Astrocyte (in vitro differentiated cells and primary cell): ENCODE measurements at regions not wholly inside any gene's neighbourhood (a gene's known extent, or its start where the extent isn't known, plus 50 kb on each side); places are given as distances from the start of the nearest gene placed in this dataset.

Experiments used
- DNase-seq: peaks from one replicate; pipeline ENCODE4 v3.0.0-alpha.2; 2010; ENCODE audit warnings: low read depth
- FAIRE-seq: peaks from 2 replicates; lab custom pipeline; 2011; peaks lifted over from hg19 to GRCh38; lab: Jason Lieb, UNC
- H2AFZ ChIP-seq: 2 replicates; pipeline ENCODE4 v1.6.0; 2012; ENCODE audit warnings: low read depth, low read length, inconsistent platforms
- H3K27ac ChIP-seq: 2 replicates; pipeline ENCODE4 v1.5.1; 2011; ENCODE audit warnings: low read depth, low read length, inconsistent platforms
- H3K27me3 ChIP-seq: 2 replicates; pipeline ENCODE4 v1.6.0; 2011; ENCODE audit warnings: low read length, inconsistent platforms; ENCODE audit not compliant: insufficient read depth
- H3K36me3 ChIP-seq: 2 replicates; pipeline ENCODE4 v1.5.1; 2011; ENCODE audit warnings: low read length, inconsistent platforms; ENCODE audit not compliant: insufficient read depth
- H3K4me1 ChIP-seq: 2 replicates; pipeline ENCODE4 v1.5.1; 2011; ENCODE audit warnings: low read length, inconsistent platforms; ENCODE audit not compliant: insufficient read depth
- H3K4me2 ChIP-seq: 2 replicates; pipeline ENCODE4 v1.6.0; 2012; ENCODE audit warnings: low read length, inconsistent platforms
- H3K4me3 ChIP-seq: 2 replicates; pipeline ENCODE4 v1.5.1; 2011; ENCODE audit warnings: low read depth, mild to moderate bottlenecking, low read length, inconsistent platforms; ENCODE audit not compliant: insufficient read depth
- H3K79me2 ChIP-seq: 2 replicates; pipeline ENCODE4 v1.6.0; 2012; ENCODE audit warnings: mild to moderate bottlenecking, low read length, inconsistent platforms; ENCODE audit not compliant: insufficient read depth
- H3K9ac ChIP-seq: 2 replicates; pipeline ENCODE4 v1.6.0; 2012; ENCODE audit warnings: mild to moderate bottlenecking, low read length, inconsistent platforms
- H3K9me3 ChIP-seq: 2 replicates; pipeline ENCODE4 v1.5.1; 2012; ENCODE audit warnings: low read depth, mild to moderate bottlenecking, low read length, inconsistent platforms; ENCODE audit not compliant: insufficient read depth
- H4K20me1 ChIP-seq: 2 replicates; pipeline ENCODE4 v1.6.0; 2012; ENCODE audit warnings: low read length, inconsistent platforms; ENCODE audit not compliant: insufficient read depth
- H3K27ac Mint-ChIP-seq: one replicate; pipeline ENCODE4 v1.8.0; 2021; ENCODE audit warnings: mild to moderate bottlenecking, mixed read lengths; ENCODE audit not compliant: unreplicated experiment
- H3K27me3 Mint-ChIP-seq: one replicate; pipeline ENCODE4 v1.8.0; 2021; ENCODE audit warnings: low read depth, mixed read lengths; ENCODE audit not compliant: unreplicated experiment
- H3K36me3 Mint-ChIP-seq: one replicate; pipeline ENCODE4 v1.8.0; 2021; ENCODE audit warnings: low read depth, mixed read lengths; ENCODE audit not compliant: unreplicated experiment
- H3K4me1 Mint-ChIP-seq: one replicate; pipeline ENCODE4 v1.8.0; 2021; ENCODE audit warnings: low read depth, mixed read lengths; ENCODE audit not compliant: unreplicated experiment
- H3K4me3 Mint-ChIP-seq: one replicate; pipeline ENCODE4 v1.8.0; 2021; ENCODE audit warnings: mild to moderate bottlenecking, moderate library complexity, mixed read lengths; ENCODE audit not compliant: unreplicated experiment
- H3K9me3 Mint-ChIP-seq: one replicate; pipeline ENCODE4 v1.8.0; 2021; ENCODE audit warnings: mild to moderate bottlenecking, mixed read lengths; ENCODE audit not compliant: unreplicated experiment
- EZH2 ChIP-seq: IDR thresholded peaks from 2 replicates; pipeline ENCODE4 v1.6.1; 2012; ENCODE audit warnings: mild to moderate bottlenecking, low read length, inconsistent platforms; ENCODE audit not compliant: insufficient read depth
- TF ChIP-seq, protein P1 (sequence below): IDR thresholded peaks from 2 replicates; pipeline ENCODE4 v1.5.1; 2011; ENCODE audit warnings: low read depth, mild to moderate bottlenecking, inconsistent platforms, low read length, moderate library complexity; ENCODE audit not compliant: insufficient read depth

DNA sequence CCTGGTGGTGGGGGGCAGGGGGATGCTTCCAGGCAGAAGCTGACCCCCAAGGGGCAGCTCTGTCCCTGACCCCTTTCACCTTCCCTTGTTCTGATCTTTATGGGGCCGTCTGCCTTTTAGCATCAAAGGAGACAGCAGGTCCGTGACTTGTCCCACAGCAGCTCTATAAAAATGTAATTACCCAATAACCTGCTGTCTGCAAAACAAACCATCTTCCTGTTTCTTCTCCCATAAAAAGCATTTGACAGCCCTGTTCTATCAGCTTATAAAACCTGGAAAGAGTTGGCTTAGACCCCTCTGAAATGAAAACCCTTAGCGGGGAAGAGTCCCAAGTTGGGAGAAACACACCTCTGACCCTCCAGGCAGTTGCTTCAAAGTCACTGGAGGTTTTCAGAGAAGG is 416.9 kb downstream of the MED13L start:
- Mint-ChIP-seq H3K27me3 (peaks cover 26% of the 10 kb centered on the region), H3K9me3 (peaks cover 2% of the 10 kb centered on the region), H3K27ac (no peak overlapping the region), H3K4me3 (no peak overlapping the region), H3K36me3 (no peaks in the 10 kb centered on the region), H3K4me1 (no peaks in the 10 kb centered on the region)
- no peaks in the 10 kb centered on the region for H3K4me1 ChIP-seq
- no peaks in the 10 kb centered on the region for H3K36me3 ChIP-seq
- FAIRE-seq, result no peak
- no peak overlapping the region for H3K9ac ChIP-seq
- no peak for DNase-seq
- H4K20me1 ChIP-seq, result no peaks in the 10 kb centered on the region
- H3K27me3 ChIP-seq, result no peaks in the 10 kb centered on the region
- no peaks in the 10 kb centered on the region for H3K79me2 ChIP-seq
- no peak overlapping the region for H3K4me2 ChIP-seq
- no peak overlapping the region for H2AFZ ChIP-seq
- TF ChIP-seq, protein P1, sequence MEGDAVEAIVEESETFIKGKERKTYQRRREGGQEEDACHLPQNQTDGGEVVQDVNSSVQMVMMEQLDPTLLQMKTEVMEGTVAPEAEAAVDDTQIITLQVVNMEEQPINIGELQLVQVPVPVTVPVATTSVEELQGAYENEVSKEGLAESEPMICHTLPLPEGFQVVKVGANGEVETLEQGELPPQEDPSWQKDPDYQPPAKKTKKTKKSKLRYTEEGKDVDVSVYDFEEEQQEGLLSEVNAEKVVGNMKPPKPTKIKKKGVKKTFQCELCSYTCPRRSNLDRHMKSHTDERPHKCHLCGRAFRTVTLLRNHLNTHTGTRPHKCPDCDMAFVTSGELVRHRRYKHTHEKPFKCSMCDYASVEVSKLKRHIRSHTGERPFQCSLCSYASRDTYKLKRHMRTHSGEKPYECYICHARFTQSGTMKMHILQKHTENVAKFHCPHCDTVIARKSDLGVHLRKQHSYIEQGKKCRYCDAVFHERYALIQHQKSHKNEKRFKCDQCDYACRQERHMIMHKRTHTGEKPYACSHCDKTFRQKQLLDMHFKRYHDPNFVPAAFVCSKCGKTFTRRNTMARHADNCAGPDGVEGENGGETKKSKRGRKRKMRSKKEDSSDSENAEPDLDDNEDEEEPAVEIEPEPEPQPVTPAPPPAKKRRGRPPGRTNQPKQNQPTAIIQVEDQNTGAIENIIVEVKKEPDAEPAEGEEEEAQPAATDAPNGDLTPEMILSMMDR, result no peak
- no peak for TF ChIP-seq EZH2
- no peaks in the 10 kb centered on the region for H3K9me3 ChIP-seq
- no peak overlapping the region for H3K4me3 ChIP-seq
- H3K27ac ChIP-seq, result no peak overlapping the region

- H3K9me3 Mint-ChIP-seq, result peaks cover 2% of the 10 kb centered on the region
- no peaks in the 10 kb centered on the region for H3K4me1 ChIP-seq
- TF ChIP-seq, protein P1, result no peak
- no peak for TF ChIP-seq EZH2
- no peaks in the 10 kb centered on the region for H4K20me1 ChIP-seq
- H3K4me3 ChIP-seq, result no peak overlapping the region
- no peak overlapping the region for H3K27ac Mint-ChIP-seq
- H3K4me3 Mint-ChIP-seq, result no peak overlapping the region
- no peak overlapping the region for H3K4me2 ChIP-seq
- no peaks in the 10 kb centered on the region for H3K4me1 Mint-ChIP-seq
- H3K27me3 Mint-ChIP-seq, result peaks cover 18% of the 10 kb centered on the region
- H3K27me3 ChIP-seq, result no peaks in the 10 kb centered on the region
- no peak overlapping the region for H3K9ac ChIP-seq
- H3K9me3 ChIP-seq, result no peaks in the 10 kb centered on the region
- no peak for DNase-seq
- no peak for FAIRE-seq
- no peak overlapping the region for H2AFZ ChIP-seq
- H3K27ac ChIP-seq, result no peak overlapping the region
- no peaks in the 10 kb centered on the region for H3K79me2 ChIP-seq
- no peaks in the 10 kb centered on the region for H3K36me3 ChIP-seq
- H3K36me3 Mint-ChIP-seq, result no peaks in the 10 kb centered on the region
These were observed 418.3 kb downstream of the MED13L start for GRCh38 chr12:115859231-115859630.

- Histone ChIP-seq H3K36me3 (no peaks in the 10 kb centered on the region), H3K4me1 (no peaks in the 10 kb centered on the region), H3K9ac (no peak overlapping the region), H3K4me2 (no peak overlapping the region), H3K4me3 (no peak overlapping the region), H4K20me1 (no peaks in the 10 kb centered on the region), H3K9me3 (no peaks in the 10 kb centered on the region), H3K79me2 (no peaks in the 10 kb centered on the region), H2AFZ (no peak overlapping the region), H3K27ac (no peak overlapping the region), H3K27me3 (no peaks in the 10 kb centered on the region)
- Mint-ChIP-seq H3K9me3 (peaks cover 2% of the 10 kb centered on the region), H3K4me1 (no peaks in the 10 kb centered on the region), H3K27ac (no peak overlapping the region), H3K4me3 (peak overlapping the region; percentile 9), H3K36me3 (no peaks in the 10 kb centered on the region), H3K27me3 (peaks cover 14% of the 10 kb centered on the region)
- TF ChIP-seq EZH2, result no peak
- TF ChIP-seq, protein P1, result no peak
- DNase-seq (no peak), FAIRE-seq (no peak)
These were observed 419.6 kb downstream of the MED13L start for GRCh38 chr12:115857923-115858322.
